ENCODE measurements at regions not wholly inside any gene's neighbourhood (a gene's known extent, or its start where the extent isn't known, plus 50 kb on each side); places are given as distances from the start of the nearest gene placed in this dataset.

DNA sequence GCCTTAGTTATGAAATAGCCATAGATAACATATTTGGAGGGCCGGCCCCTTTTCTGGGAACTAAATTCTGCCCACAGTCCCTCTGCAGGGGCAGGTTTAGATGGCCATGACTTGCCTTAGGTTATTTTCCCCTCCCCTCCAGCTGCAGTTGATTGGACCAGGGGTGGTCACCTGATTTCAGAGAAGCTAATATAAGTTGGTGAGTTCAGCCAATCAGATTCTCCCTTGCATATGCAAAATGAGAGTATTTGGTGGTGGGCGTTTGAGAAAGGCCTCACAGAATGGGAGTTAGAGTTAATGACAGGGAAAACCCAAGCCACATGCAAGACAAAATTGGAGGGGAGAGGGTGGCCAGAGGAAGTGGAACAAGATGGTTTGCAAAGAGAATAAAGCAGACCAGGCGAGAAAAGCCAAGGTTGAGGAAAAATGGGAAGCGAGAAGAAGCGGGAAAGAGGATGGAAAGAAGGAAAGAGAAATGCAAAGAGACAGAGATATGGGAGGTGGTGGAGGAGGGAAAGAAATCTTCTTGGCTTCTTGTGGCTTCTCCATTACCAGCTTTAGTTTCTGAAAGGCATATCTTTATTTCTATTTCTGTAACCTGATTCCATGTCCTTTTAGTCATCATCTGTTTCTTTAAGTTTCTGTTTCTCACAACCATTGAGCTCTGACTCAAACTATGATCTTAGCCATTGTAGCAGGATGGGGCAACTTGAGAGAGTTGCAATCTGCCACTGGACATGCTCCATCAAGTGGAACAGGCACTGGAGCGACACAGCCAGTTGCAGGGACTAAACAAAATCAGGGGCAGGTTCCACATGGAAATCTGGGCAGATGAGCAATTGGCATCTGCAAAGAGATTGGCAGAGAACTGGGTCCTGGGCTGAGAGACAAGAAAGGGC lies 108.1 kb upstream of the SIX3 start (continued):
- TF ChIP-seq, protein P1, sequence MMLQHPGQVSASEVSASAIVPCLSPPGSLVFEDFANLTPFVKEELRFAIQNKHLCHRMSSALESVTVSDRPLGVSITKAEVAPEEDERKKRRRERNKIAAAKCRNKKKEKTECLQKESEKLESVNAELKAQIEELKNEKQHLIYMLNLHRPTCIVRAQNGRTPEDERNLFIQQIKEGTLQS (IDR thresholded peaks at IDR 0.05) = no peak
- TF ChIP-seq JUND (IDR thresholded peaks at IDR 0.05) (no peak), ZNF274 (IDR thresholded peaks at IDR 0.05; ENCODE audit: low read depth, low read length) (no peak), POLR2AphosphoS5 (IDR thresholded peaks at IDR 0.05; ENCODE audit: low read depth, low read length) (no peak)
- TF ChIP-seq, protein P2, sequence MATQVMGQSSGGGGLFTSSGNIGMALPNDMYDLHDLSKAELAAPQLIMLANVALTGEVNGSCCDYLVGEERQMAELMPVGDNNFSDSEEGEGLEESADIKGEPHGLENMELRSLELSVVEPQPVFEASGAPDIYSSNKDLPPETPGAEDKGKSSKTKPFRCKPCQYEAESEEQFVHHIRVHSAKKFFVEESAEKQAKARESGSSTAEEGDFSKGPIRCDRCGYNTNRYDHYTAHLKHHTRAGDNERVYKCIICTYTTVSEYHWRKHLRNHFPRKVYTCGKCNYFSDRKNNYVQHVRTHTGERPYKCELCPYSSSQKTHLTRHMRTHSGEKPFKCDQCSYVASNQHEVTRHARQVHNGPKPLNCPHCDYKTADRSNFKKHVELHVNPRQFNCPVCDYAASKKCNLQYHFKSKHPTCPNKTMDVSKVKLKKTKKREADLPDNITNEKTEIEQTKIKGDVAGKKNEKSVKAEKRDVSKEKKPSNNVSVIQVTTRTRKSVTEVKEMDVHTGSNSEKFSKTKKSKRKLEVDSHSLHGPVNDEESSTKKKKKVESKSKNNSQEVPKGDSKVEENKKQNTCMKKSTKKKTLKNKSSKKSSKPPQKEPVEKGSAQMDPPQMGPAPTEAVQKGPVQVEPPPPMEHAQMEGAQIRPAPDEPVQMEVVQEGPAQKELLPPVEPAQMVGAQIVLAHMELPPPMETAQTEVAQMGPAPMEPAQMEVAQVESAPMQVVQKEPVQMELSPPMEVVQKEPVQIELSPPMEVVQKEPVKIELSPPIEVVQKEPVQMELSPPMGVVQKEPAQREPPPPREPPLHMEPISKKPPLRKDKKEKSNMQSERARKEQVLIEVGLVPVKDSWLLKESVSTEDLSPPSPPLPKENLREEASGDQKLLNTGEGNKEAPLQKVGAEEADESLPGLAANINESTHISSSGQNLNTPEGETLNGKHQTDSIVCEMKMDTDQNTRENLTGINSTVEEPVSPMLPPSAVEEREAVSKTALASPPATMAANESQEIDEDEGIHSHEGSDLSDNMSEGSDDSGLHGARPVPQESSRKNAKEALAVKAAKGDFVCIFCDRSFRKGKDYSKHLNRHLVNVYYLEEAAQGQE (IDR thresholded peaks at IDR 0.05; ENCODE audit: low read depth) = no peak

DNA sequence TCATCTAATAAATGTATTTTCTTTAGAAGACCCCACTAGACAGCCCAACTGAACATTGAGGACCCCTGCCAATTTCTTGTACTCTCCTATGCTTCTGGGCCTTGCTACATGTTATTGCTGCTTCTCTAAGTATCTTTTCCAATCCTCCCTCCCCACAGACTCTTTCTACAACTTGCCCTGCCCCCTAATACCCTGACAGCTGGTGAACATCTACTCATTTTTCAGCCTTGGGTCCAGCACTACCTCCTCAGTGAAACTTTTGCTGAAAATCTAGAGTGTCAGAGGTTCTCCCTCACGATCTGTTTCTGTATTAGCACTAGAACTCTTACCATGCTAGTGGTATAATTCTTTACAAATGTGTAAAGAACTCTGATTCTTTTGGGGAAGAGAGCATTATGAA lies 106.8 kb upstream of the SIX3 start:
- H3K27me3 ChIP-seq (ENCODE audit: insufficient read depth, low read length) = no peaks in the 10 kb centered on the region

More for the DNA sequence above, 106.8 kb upstream of the SIX3 start:
- no peaks in the 10 kb centered on the region for H3K4me1 ChIP-seq (ENCODE audit: control insufficient read depth in 1 of 2, insufficient read depth in 2 of 2, low read length in 2 of 2)
- ChIA-PET CTCF (no interaction called here), RAD21 (ENCODE audit: low non-redundant PET in 1 of 2, low total read pairs in 2 of 2, uncharacterized antibody in 2 of 2, unreplicated experiment in 2 of 2) (no interaction called here), POLR2A (no interaction called here)
- no peaks in the 10 kb centered on the region for H4K20me1 ChIP-seq (ENCODE audit: insufficient read depth)
- no peak overlapping the region for H2AFZ ChIP-seq (ENCODE audit: low read depth, low read length, poor library complexity, severe bottlenecking)
- no peak overlapping the region for H3K4me3 ChIP-seq (replicated peaks in 1 of 2; ENCODE audit: low read depth in 1 of 2, low read length in 2 of 2)
- no peak overlapping the region for H3K9ac ChIP-seq (ENCODE audit: low read length)
- no peak for DNase-seq (ENCODE audit: low read depth, low spot score)
- H3K36me3 ChIP-seq (ENCODE audit: control insufficient read depth in 1 of 2, insufficient read depth in 2 of 2, low read length in 2 of 2) = no peaks in the 10 kb centered on the region
- H3K79me2 ChIP-seq (ENCODE audit: insufficient read depth, low read length) = no peaks in the 10 kb centered on the region
- BruUV-seq (replicated peaks) = no TSS peak
- ATAC-seq = no peak
- H3K4me2 ChIP-seq (ENCODE audit: low read length) = no peak overlapping the region
- H3K27ac ChIP-seq (ENCODE audit: low read depth, low read length) = no peak overlapping the region
- H3K9me3 ChIP-seq (ENCODE audit: control insufficient read depth in 1 of 2, insufficient read depth in 1 of 2, low read depth in 1 of 2, low read length in 2 of 2) = no peaks in the 10 kb centered on the region
- intact Hi-C loops (cut with micrococcal nuclease) = no loop called here
- TF ChIP-seq FOSL1 (IDR thresholded peaks at IDR 0.05; ENCODE audit: low read depth) (no peak), ZFX (IDR thresholded peaks at IDR 0.05) (no peak), ZNF274 (IDR thresholded peaks at IDR 0.05; ENCODE audit: low read depth, low read length) (no peak), POLR2AphosphoS5 (IDR thresholded peaks at IDR 0.05; ENCODE audit: low read depth, low read length) (no peak), EZH2 (IDR thresholded peaks at IDR 0.05) (no peak), POLR2A (IDR thresholded peaks at IDR 0.05; ENCODE audit: borderline replicate concordance, extremely low read depth, insufficient read depth, insufficient read length) (no peak), EZH2phosphoT487 (IDR thresholded peaks at IDR 0.05; ENCODE audit: borderline replicate concordance) (no peak)
- TF ChIP-seq, protein P2 (IDR thresholded peaks at IDR 0.05; ENCODE audit: low read depth) = no peak
- TF ChIP-seq, protein P3, sequence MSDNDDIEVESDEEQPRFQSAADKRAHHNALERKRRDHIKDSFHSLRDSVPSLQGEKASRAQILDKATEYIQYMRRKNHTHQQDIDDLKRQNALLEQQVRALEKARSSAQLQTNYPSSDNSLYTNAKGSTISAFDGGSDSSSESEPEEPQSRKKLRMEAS (IDR thresholded peaks at IDR 0.05) = no peak
- H3K9me2 ChIP-seq (ENCODE audit: insufficient read depth) = no peaks in the 10 kb centered on the region
